CD14-positive monocyte (primary cell): ENCODE measurements at regions not wholly inside any gene's neighbourhood (a gene's known extent, or its start where the extent isn't known, plus 50 kb on each side); places are given as distances from the start of the nearest gene placed in this dataset.

ENCODE experiments used
- DNase-seq, 3 donors: peaks; one replicate each; pipeline ENCODE4 v3.0.0-alpha.2; 2011 to 2022
- H2AFZ ChIP-seq: 2 replicates; pipeline ENCODE4 v1.6.0; 2012; ENCODE audit warnings: mild to moderate bottlenecking, low read depth, low read length, inconsistent platforms; ENCODE audit not compliant: insufficient read depth, poor library complexity, severe bottlenecking
- H3K27ac ChIP-seq, 2 donors: 1 replicate in 1 of 2; 2 replicates in 1 of 2; pipeline ENCODE4 v1.5.1; 2012 to 2013; ENCODE audit warnings: low read length in 2 of 2, control low read depth in 1 of 2, inconsistent platforms in 1 of 2, low read depth in 1 of 2, mild to moderate bottlenecking in 1 of 2
- H3K27me3 ChIP-seq, 2 donors: one replicate each; pipeline versions ENCODE4 v1.6.0 to v1.6.1; 2011 to 2013; ENCODE audit warnings: low read length in 2 of 2; ENCODE audit not compliant: control insufficient read depth in 2 of 2, insufficient read depth in 2 of 2
- H3K36me3 ChIP-seq, 2 donors: replicated peaks in 1 of 2; 1 replicate in 1 of 2; 2 replicates in 1 of 2; pipeline versions ENCODE4 v1.5.1 to v1.6.1; 2012 to 2013; ENCODE audit warnings: low read length in 2 of 2, control low read depth in 1 of 2, inconsistent platforms in 1 of 2, mild to moderate bottlenecking in 1 of 2; ENCODE audit not compliant: insufficient read depth in 2 of 2, control insufficient read depth in 1 of 2
- H3K4me1 ChIP-seq, 2 donors: 1 replicate in 1 of 2; 2 replicates in 1 of 2; pipeline versions ENCODE4 v1.5.1 to v1.6.1; 2012 to 2013; ENCODE audit warnings: low read length in 2 of 2, control low read depth in 1 of 2, inconsistent platforms in 1 of 2, mild to moderate bottlenecking in 1 of 2, moderate library complexity in 1 of 2; ENCODE audit not compliant: insufficient read depth in 2 of 2, control insufficient read depth in 1 of 2
- H3K4me2 ChIP-seq: replicated peaks from 2 replicates; pipeline ENCODE3; 2012; ENCODE audit warnings: low read length, moderate library complexity, mild to moderate bottlenecking; ENCODE audit not compliant: poor library complexity, severe bottlenecking; ENCODE audit errors: extremely low read depth
- H3K4me3 ChIP-seq, 3 experiments: fragments of 200-600 bp in 1 of 3; sonication (generic) in 1 of 3; replicated peaks in 1 of 3; 1 replicate in 2 of 3; 2 replicates in 1 of 3; pipeline ENCODE4 v1.5.1; 2011 to 2013; ENCODE audit warnings: low read length in 3 of 3, mild to moderate bottlenecking in 3 of 3, control low read depth in 2 of 3, low read depth in 2 of 3, inconsistent platforms in 1 of 3, moderate library complexity in 1 of 3
- H3K79me2 ChIP-seq: 2 replicates; pipeline ENCODE4 v1.6.0; 2012; ENCODE audit warnings: mild to moderate bottlenecking, control low read depth, inconsistent platforms, low read length, moderate library complexity; ENCODE audit not compliant: insufficient read depth
- H3K9ac ChIP-seq: 2 replicates; pipeline ENCODE4 v1.6.0; 2017; ENCODE audit warnings: low read length, mild to moderate bottlenecking; ENCODE audit not compliant: insufficient read depth, poor library complexity, severe bottlenecking
- H3K9me3 ChIP-seq, 2 donors: replicated peaks in 1 of 2; 1 replicate in 1 of 2; 2 replicates in 1 of 2; pipeline versions ENCODE4 v1.5.1 to v1.6.1; 2012 to 2013; ENCODE audit warnings: low read length in 2 of 2, control low read depth in 1 of 2; ENCODE audit not compliant: control insufficient read depth in 1 of 2, insufficient read depth in 1 of 2
- H4K20me1 ChIP-seq: 2 replicates; pipeline ENCODE4 v1.6.0; 2012; ENCODE audit warnings: mild to moderate bottlenecking, low read length, control low read depth, moderate library complexity; ENCODE audit not compliant: insufficient read depth
- H3K27ac Mint-ChIP-seq, 7 donors: one replicate each; pipeline ENCODE4 v1.8.0; 2020; ENCODE audit warnings: mild to moderate bottlenecking in 7 of 7, mixed read lengths in 7 of 7, moderate library complexity in 6 of 7, inconsistent platforms in 2 of 7
- H3K27me3 Mint-ChIP-seq, 3 donors: one replicate each; pipeline ENCODE4 v1.8.0; 2021 to 2022; ENCODE audit warnings: low read depth in 3 of 3, mild to moderate bottlenecking in 3 of 3, mixed read lengths in 3 of 3, moderate library complexity in 3 of 3, inconsistent platforms in 1 of 3
- H3K36me3 Mint-ChIP-seq, 2 donors: one replicate each; pipeline ENCODE4 v1.8.0; 2020; ENCODE audit warnings: mixed read lengths in 2 of 2, inconsistent platforms in 1 of 2, mild to moderate bottlenecking in 1 of 2
- H3K4me1 Mint-ChIP-seq: one replicate; pipeline ENCODE4 v1.8.0; 2020; ENCODE audit warnings: mild to moderate bottlenecking, mixed read lengths
- H3K4me3 Mint-ChIP-seq, 2 donors: one replicate each; pipeline ENCODE4 v1.8.0; 2020; ENCODE audit warnings: mild to moderate bottlenecking in 2 of 2, mixed read lengths in 2 of 2, moderate library complexity in 1 of 2
- H3K9me3 Mint-ChIP-seq, 7 donors: one replicate each; pipeline ENCODE4 v1.8.0; 2020 to 2022; ENCODE audit warnings: mixed read lengths in 7 of 7, mild to moderate bottlenecking in 6 of 7, moderate library complexity in 6 of 7, inconsistent platforms in 2 of 7
- WGBS: methylation state at CpG from one replicate; pipeline ENCODE4 v1.1.5; 2013; ENCODE audit warnings: missing lambda C conversion rate; ENCODE audit not compliant: insufficient coverage; 5-methylcytosine and 5-hydroxymethylcytosine counted together
- intact Hi-C, 2 donors: fragments of 100-400 bp; cut with micrococcal nuclease; formaldehyde crosslinking; loops; one replicate each; pipeline versions ENCODE4 v1.15.0 to v1.15.1; 2023
- TF ChIP-seq, protein P1 (sequence below): fragments of 200-600 bp; IDR thresholded peaks from one replicate; pipeline ENCODE4 v1.8.0; 2022; ENCODE audit warnings: antibody characterized with exemption, mild to moderate bottlenecking

GRCh38 chr12:31228811-31229792 lies 96.8 kb downstream of the SINHCAF start:
- Histone ChIP-seq H3K36me3 (no peaks in the 10 kb centered on the region), H3K27ac (no peak overlapping the region), H3K79me2 (no peaks in the 10 kb centered on the region), H3K9ac (no peak overlapping the region), H4K20me1 (no peaks in the 10 kb centered on the region), H3K27me3 (no peaks in the 10 kb centered on the region), H3K4me1 (no peaks in the 10 kb centered on the region), H2AFZ (no peak overlapping the region), H3K9me3 (peaks cover 0 to 4% of the 10 kb centered on the region in 2 donors), H3K4me3 (no peak overlapping the region), H3K4me2 (no peak overlapping the region)
- intact Hi-C loops = no loop called here
- DNase-seq = no peak
- Mint-ChIP-seq H3K4me1 (no peaks in the 10 kb centered on the region), H3K27me3 (peaks cover 0 to 2% (median 2%) of the 10 kb centered on the region in 3 donors), H3K4me3 (no peak overlapping the region), H3K36me3 (no peaks in the 10 kb centered on the region), H3K9me3 (peaks cover 0 to 10% (median 5%) of the 10 kb centered on the region in 7 donors), H3K27ac (no peak overlapping the region)
- TF ChIP-seq, protein P1, sequence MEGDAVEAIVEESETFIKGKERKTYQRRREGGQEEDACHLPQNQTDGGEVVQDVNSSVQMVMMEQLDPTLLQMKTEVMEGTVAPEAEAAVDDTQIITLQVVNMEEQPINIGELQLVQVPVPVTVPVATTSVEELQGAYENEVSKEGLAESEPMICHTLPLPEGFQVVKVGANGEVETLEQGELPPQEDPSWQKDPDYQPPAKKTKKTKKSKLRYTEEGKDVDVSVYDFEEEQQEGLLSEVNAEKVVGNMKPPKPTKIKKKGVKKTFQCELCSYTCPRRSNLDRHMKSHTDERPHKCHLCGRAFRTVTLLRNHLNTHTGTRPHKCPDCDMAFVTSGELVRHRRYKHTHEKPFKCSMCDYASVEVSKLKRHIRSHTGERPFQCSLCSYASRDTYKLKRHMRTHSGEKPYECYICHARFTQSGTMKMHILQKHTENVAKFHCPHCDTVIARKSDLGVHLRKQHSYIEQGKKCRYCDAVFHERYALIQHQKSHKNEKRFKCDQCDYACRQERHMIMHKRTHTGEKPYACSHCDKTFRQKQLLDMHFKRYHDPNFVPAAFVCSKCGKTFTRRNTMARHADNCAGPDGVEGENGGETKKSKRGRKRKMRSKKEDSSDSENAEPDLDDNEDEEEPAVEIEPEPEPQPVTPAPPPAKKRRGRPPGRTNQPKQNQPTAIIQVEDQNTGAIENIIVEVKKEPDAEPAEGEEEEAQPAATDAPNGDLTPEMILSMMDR = no peak
- 92% methylated on average over 21 of the region's 23 CpGs for WGBS

- H3K36me3 Mint-ChIP-seq = no peaks in the 10 kb centered on the region
- H3K4me1 Mint-ChIP-seq = no peaks in the 10 kb centered on the region
- no peaks in the 10 kb centered on the region for H3K27me3 ChIP-seq
- intact Hi-C loops = loop anchor here in 1 of 2 donors (10.0 kb wide), 1 partner anchor 385 kb away; no protein-coding TSS in a partner anchor
- no peak overlapping the region for H3K9ac ChIP-seq
- no peak overlapping the region for H3K4me2 ChIP-seq
- TF ChIP-seq, protein P1 = no peak
- 83% methylated on average over 1 of the region's 5 CpGs for WGBS
- peaks cover 0 to 10% (median 5%) of the 10 kb centered on the region in 7 donors for H3K9me3 Mint-ChIP-seq
- H3K4me3 Mint-ChIP-seq = no peak overlapping the region
- H3K27me3 Mint-ChIP-seq = peaks cover 0 to 6% (median 5%) of the 10 kb centered on the region in 3 donors
- H3K36me3 ChIP-seq = no peaks in the 10 kb centered on the region
- peaks cover 0 to 4% of the 10 kb centered on the region in 2 donors for H3K9me3 ChIP-seq
- H4K20me1 ChIP-seq = no peaks in the 10 kb centered on the region
- H3K27ac ChIP-seq = no peak overlapping the region
- H3K27ac Mint-ChIP-seq = no peak overlapping the region
- H3K4me3 ChIP-seq = no peak overlapping the region
- H3K4me1 ChIP-seq = no peaks in the 10 kb centered on the region
- DNase-seq = no peak
- no peaks in the 10 kb centered on the region for H3K79me2 ChIP-seq
- no peak overlapping the region for H2AFZ ChIP-seq
Observed at GRCh38 chr12:31230004-31230403, 95.9 kb downstream of the SINHCAF start.
